Endothelial cell of umbilical vein (primary cell): ENCODE measurements at regions not wholly inside any gene's neighbourhood (a gene's known extent, or its start where the extent isn't known, plus 50 kb on each side); places are given as distances from the start of the nearest gene placed in this dataset.

Source experiments
- BruUV-seq: library from RNA; stranded (reverse); fragments of 400-500 nt; replicated peaks from 2 replicates; lab custom pipeline; 2021; lab: Mats Ljungman, UMichigan
- CTCF ChIA-PET: fragments of 300-600, 350-600 bp; sonication (Branson Sonifier 250); formaldehyde crosslinking; loops from one replicate; lab custom pipeline; 2021; ENCODE audit warnings: antibody characterized with exemption, inconsistent platforms; lab: Charles Lee
- POLR2A ChIA-PET: fragments of 300-600, 350-600 bp; sonication (Branson Sonifier 250); formaldehyde crosslinking; loops from one replicate; lab custom pipeline; 2021; ENCODE audit warnings: antibody characterized with exemption, inconsistent platforms; lab: Charles Lee
- DNase-seq: peaks from one replicate; pipeline ENCODE4 v3.0.0-alpha.2; 2011; ENCODE audit warnings: low read depth, low spot score
- FAIRE-seq: peaks from 2 replicates; lab custom pipeline; 2011; peaks lifted over from hg19 to GRCh38; lab: Jason Lieb, UNC
- H2AFZ ChIP-seq: 2 replicates; pipeline ENCODE4 v1.6.0; 2012; ENCODE audit warnings: low read depth, low read length, control low read depth, inconsistent platforms
- H3K27ac ChIP-seq: 2 replicates; pipeline ENCODE4 v1.5.1; 2011; ENCODE audit warnings: low read depth, mild to moderate bottlenecking, control low read depth, low read length, moderate library complexity; ENCODE audit not compliant: insufficient read depth
- H3K27me3 ChIP-seq, 2 experiments: 2 replicates each; pipeline versions ENCODE4 v1.6.0 to v1.6.1; 2011; ENCODE audit warnings: low read length in 2 of 2, mixed read lengths in 1 of 2; ENCODE audit not compliant: control insufficient read depth in 2 of 2, insufficient read depth in 2 of 2
- H3K36me3 ChIP-seq, 2 experiments: 2 replicates in 1 of 2; 3 replicates in 1 of 2; pipeline ENCODE4 v1.5.1; 2011; ENCODE audit warnings: low read length in 2 of 2, mild to moderate bottlenecking in 1 of 2, moderate library complexity in 1 of 2; ENCODE audit not compliant: control insufficient read depth in 2 of 2, insufficient read depth in 2 of 2; ENCODE audit errors: extremely low read depth in 1 of 2
- H3K4me1 ChIP-seq: 3 replicates; pipeline ENCODE4 v1.5.1; 2011; ENCODE audit warnings: mild to moderate bottlenecking, low read length; ENCODE audit not compliant: control insufficient read depth, insufficient read depth; ENCODE audit errors: extremely low read depth
- H3K4me2 ChIP-seq: 2 replicates; pipeline ENCODE4 v1.6.1; 2011; ENCODE audit warnings: low read length, control low read depth, mixed read lengths; ENCODE audit not compliant: insufficient read depth
- H3K4me3 ChIP-seq, 3 experiments: fragments of 200-600 bp in 1 of 3; sonication (generic), shearing (Covaris generic) in 1 of 3; replicated peaks in 1 of 3; 2 replicates each; pipeline ENCODE4 v1.5.1; 2011 to 2016; ENCODE audit warnings: control low read depth in 3 of 3, low read length in 3 of 3, mild to moderate bottlenecking in 2 of 3, inconsistent platforms in 1 of 3, low read depth in 1 of 3, moderate library complexity in 1 of 3; ENCODE audit not compliant: insufficient read depth in 1 of 3
- H3K79me2 ChIP-seq: 2 replicates; pipeline ENCODE4 v1.6.0; 2012; ENCODE audit warnings: low read length, inconsistent platforms; ENCODE audit not compliant: control insufficient read depth, insufficient read depth
- H3K9ac ChIP-seq: replicated peaks from 2 replicates; pipeline ENCODE3; 2011; ENCODE audit warnings: low read length, control low read depth; ENCODE audit not compliant: insufficient read depth; ENCODE audit errors: extremely low read depth
- H3K9me1 ChIP-seq: replicated peaks from 3 replicates; pipeline ENCODE4 v1.6.0; 2011; ENCODE audit warnings: mild to moderate bottlenecking, low read length; ENCODE audit not compliant: control insufficient read depth, insufficient read depth; ENCODE audit errors: extremely low read depth
- H3K9me3 ChIP-seq: replicated peaks from 2 replicates; pipeline ENCODE4 v1.5.1; 2012; ENCODE audit warnings: low read length, inconsistent platforms; ENCODE audit not compliant: control insufficient read depth, insufficient read depth
- H4K20me1 ChIP-seq: replicated peaks from 2 replicates; pipeline ENCODE3; 2011; ENCODE audit warnings: mild to moderate bottlenecking, low read length; ENCODE audit not compliant: control insufficient read depth, insufficient read depth; ENCODE audit errors: extremely low read depth
- EZH2 ChIP-seq: IDR thresholded peaks from 2 replicates; pipeline ENCODE4 v1.6.1; 2012; ENCODE audit warnings: borderline replicate concordance, low read depth, mild to moderate bottlenecking, moderate library complexity, low read length, inconsistent platforms; ENCODE audit not compliant: severe bottlenecking
- FOS ChIP-seq: IDR thresholded peaks from 2 replicates; pipeline ENCODE4 v1.6.1; 2011; ENCODE audit warnings: mild to moderate bottlenecking, low read length, moderate library complexity, borderline replicate concordance; ENCODE audit not compliant: insufficient read depth
- GATA2 ChIP-seq: IDR thresholded peaks from 2 replicates; pipeline ENCODE4 v1.7.0; 2011; ENCODE audit warnings: low read depth, mild to moderate bottlenecking, moderate library complexity, mixed read lengths, low read length; ENCODE audit not compliant: insufficient read length, insufficient read depth
- JUN ChIP-seq: IDR thresholded peaks from 2 replicates; pipeline ENCODE4 v1.6.1; 2011; ENCODE audit warnings: borderline replicate concordance, low read depth; ENCODE audit not compliant: insufficient read length, insufficient read depth
- MAX ChIP-seq: IDR thresholded peaks from 2 replicates; pipeline ENCODE4 v1.6.1; 2011; ENCODE audit not compliant: insufficient read depth, insufficient read length
- MYC ChIP-seq: IDR thresholded peaks from one replicate; pipeline ENCODE4 v1.6.1; 2011; ENCODE audit warnings: mild to moderate bottlenecking, low read depth, low read length
- POLR2A ChIP-seq: IDR thresholded peaks from 2 replicates; pipeline ENCODE4 v1.6.1; 2012; ENCODE audit warnings: low read depth, mild to moderate bottlenecking, control low read depth, low read length
- POLR2AphosphoS5 ChIP-seq: IDR thresholded peaks from 2 replicates; pipeline ENCODE4 v1.6.1; 2012; ENCODE audit warnings: low read depth, mild to moderate bottlenecking, control low read depth, low read length, moderate library complexity; ENCODE audit not compliant: insufficient read depth
- dilution Hi-C: fragments of 300-500 bp; cut with MboI; formaldehyde crosslinking; loops from one replicate; pipeline ENCODE4 v1.15.0; 2019; ENCODE audit warnings: low sequenced_read_pairs; ENCODE audit not compliant: extremely low pct_ligation_motif_present
- intact Hi-C: fragments of 100-400 bp; cut with micrococcal nuclease; formaldehyde crosslinking; loops from one replicate; pipeline ENCODE4 v1.10.0; 2022
- TF ChIP-seq, protein P1 (sequence below), 2 donors: IDR thresholded peaks; 1 replicate in 1 of 2; 2 replicates in 1 of 2; pipeline ENCODE4 v1.5.1; 2011; ENCODE audit warnings: low read length in 2 of 2, mild to moderate bottlenecking in 2 of 2, moderate library complexity in 2 of 2, control low read depth in 1 of 2, inconsistent platforms in 1 of 2, low read depth in 1 of 2; ENCODE audit not compliant: insufficient read depth in 1 of 2; ENCODE audit errors: extremely low read depth in 1 of 2

DNA sequence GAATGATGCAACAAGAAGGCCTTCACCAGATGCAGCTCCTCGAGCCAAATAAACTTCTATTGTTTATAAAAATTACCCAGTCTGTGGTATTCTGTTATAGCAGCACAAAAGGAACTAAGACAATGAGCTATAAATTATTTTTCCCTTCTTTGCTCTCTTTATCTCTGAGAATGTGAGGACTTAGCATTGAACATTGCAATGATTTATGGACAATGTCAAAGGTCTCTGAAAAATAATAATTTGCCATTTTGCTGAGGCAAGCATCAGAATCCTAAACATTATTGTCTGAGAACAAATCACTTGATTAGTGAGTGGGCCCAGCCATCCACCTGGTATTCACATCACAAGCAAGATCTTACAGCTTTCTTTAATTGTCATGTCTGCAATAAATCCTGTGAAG lies 95.4 kb upstream of the SSBP2 start:
- dilution Hi-C loops, result no loop called here
- FAIRE-seq, result no peak

More for the DNA sequence above, 95.4 kb upstream of the SSBP2 start:
- H3K4me2 ChIP-seq, result no peak overlapping the region
- H3K9me3 ChIP-seq, result no peaks in the 10 kb centered on the region
- H2AFZ ChIP-seq, result no peak overlapping the region
- H3K4me3 ChIP-seq, result no peak overlapping the region
- no peak overlapping the region for H3K27ac ChIP-seq
- ChIA-PET CTCF (interaction anchor here (1.2 to 1.8 kb wide), 2 partner anchors 12 to 13 kb away, joined by 3 to 5 read pairs; no protein-coding TSS in a partner anchor), POLR2A (interaction anchor here (0.7 kb wide), 1 partner anchor 9 kb away, joined by 3 read pairs; no protein-coding TSS in a partner anchor)
- no peaks in the 10 kb centered on the region for H3K36me3 ChIP-seq
- no peaks in the 10 kb centered on the region for H3K79me2 ChIP-seq
- H4K20me1 ChIP-seq, result no peaks in the 10 kb centered on the region
- DNase-seq, result no peak
- no peaks in the 10 kb centered on the region for H3K9me1 ChIP-seq
- BruUV-seq, result no TSS peak
- TF ChIP-seq FOS, result no peak
- TF ChIP-seq POLR2A, result no peak
- no peak for TF ChIP-seq EZH2
- TF ChIP-seq MYC, result no peak
- TF ChIP-seq, protein P1, sequence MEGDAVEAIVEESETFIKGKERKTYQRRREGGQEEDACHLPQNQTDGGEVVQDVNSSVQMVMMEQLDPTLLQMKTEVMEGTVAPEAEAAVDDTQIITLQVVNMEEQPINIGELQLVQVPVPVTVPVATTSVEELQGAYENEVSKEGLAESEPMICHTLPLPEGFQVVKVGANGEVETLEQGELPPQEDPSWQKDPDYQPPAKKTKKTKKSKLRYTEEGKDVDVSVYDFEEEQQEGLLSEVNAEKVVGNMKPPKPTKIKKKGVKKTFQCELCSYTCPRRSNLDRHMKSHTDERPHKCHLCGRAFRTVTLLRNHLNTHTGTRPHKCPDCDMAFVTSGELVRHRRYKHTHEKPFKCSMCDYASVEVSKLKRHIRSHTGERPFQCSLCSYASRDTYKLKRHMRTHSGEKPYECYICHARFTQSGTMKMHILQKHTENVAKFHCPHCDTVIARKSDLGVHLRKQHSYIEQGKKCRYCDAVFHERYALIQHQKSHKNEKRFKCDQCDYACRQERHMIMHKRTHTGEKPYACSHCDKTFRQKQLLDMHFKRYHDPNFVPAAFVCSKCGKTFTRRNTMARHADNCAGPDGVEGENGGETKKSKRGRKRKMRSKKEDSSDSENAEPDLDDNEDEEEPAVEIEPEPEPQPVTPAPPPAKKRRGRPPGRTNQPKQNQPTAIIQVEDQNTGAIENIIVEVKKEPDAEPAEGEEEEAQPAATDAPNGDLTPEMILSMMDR (IDR thresholded peaks at IDR 0.05; ENCODE audit: extremely low read depth in 1 of 2, insufficient read depth in 1 of 2, low read depth in 1 of 2, low read length in 2 of 2), result no peak
- TF ChIP-seq MAX, result no peak
- no peak for TF ChIP-seq POLR2AphosphoS5
- no peak for TF ChIP-seq JUN
- no peak for TF ChIP-seq GATA2
- peaks cover 6% of the 10 kb centered on the region for H3K4me1 ChIP-seq
- H3K9ac ChIP-seq, result no peak overlapping the region
- intact Hi-C loops, result no loop called here
- H3K27me3 ChIP-seq, result no peaks in the 10 kb centered on the region
